Glutamatergic neuron (in vitro differentiated cells): ENCODE measurements at regions not wholly inside any gene's neighbourhood (a gene's known extent, or its start where the extent isn't known, plus 50 kb on each side); places are given as distances from the start of the nearest gene placed in this dataset.

Experiments used
- DNase-seq: peaks from one replicate; pipeline ENCODE4 v3.0.0; 2022
- H3K27ac Mint-ChIP-seq: one replicate; pipeline ENCODE4 v1.8.0; 2020; ENCODE audit warnings: mild to moderate bottlenecking, mixed read lengths, inconsistent platforms; ENCODE audit not compliant: unreplicated experiment
- H3K27me3 Mint-ChIP-seq: one replicate; pipeline ENCODE4 v1.8.0; 2020; ENCODE audit warnings: mild to moderate bottlenecking, moderate library complexity, mixed read lengths, inconsistent platforms; ENCODE audit not compliant: unreplicated experiment
- H3K36me3 Mint-ChIP-seq: one replicate; pipeline ENCODE4 v1.8.0; 2020; ENCODE audit warnings: mild to moderate bottlenecking, mixed read lengths, inconsistent platforms; ENCODE audit not compliant: unreplicated experiment
- H3K4me1 Mint-ChIP-seq: one replicate; pipeline ENCODE4 v1.8.0; 2020; ENCODE audit warnings: mild to moderate bottlenecking, low read depth, mixed read lengths, inconsistent platforms; ENCODE audit not compliant: unreplicated experiment
- H3K4me3 Mint-ChIP-seq: one replicate; pipeline ENCODE4 v1.8.0; 2020; ENCODE audit warnings: mild to moderate bottlenecking, mixed read lengths, inconsistent platforms; ENCODE audit not compliant: unreplicated experiment
- H3K9me3 Mint-ChIP-seq: one replicate; pipeline ENCODE4 v1.8.0; 2020; ENCODE audit warnings: mild to moderate bottlenecking, moderate library complexity, mixed read lengths, inconsistent platforms; ENCODE audit not compliant: unreplicated experiment
- TF ChIP-seq, protein P1 (sequence below): fragments of 200-600 bp; sonication (generic); IDR thresholded peaks from one replicate; pipeline ENCODE4 v1.5.0; 2021; ENCODE audit not compliant: partially characterized antibody, unreplicated experiment

DNA sequence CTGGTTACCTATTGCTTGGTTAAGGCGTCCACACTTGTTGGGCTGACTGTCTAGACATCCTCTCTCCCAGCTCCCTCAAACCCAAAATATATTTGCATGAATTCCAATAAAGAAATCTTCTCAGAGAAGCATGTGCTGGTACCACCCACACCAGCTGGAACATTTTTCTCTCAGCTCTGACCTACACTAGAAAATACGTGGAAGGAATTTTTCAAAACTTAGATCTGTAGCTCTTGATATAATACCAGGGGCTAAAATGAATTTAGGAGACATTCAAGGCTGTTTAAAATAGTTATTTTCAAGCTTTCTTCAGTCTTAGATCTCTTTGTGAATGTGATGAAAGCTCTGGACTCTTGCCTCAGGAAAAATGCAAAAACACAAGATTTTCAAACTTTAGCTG, 590.4 kb downstream of the PDCD6IP start:
- H3K9me3 Mint-ChIP-seq = peaks cover 5% of the 10 kb centered on the region
- TF ChIP-seq, protein P1, sequence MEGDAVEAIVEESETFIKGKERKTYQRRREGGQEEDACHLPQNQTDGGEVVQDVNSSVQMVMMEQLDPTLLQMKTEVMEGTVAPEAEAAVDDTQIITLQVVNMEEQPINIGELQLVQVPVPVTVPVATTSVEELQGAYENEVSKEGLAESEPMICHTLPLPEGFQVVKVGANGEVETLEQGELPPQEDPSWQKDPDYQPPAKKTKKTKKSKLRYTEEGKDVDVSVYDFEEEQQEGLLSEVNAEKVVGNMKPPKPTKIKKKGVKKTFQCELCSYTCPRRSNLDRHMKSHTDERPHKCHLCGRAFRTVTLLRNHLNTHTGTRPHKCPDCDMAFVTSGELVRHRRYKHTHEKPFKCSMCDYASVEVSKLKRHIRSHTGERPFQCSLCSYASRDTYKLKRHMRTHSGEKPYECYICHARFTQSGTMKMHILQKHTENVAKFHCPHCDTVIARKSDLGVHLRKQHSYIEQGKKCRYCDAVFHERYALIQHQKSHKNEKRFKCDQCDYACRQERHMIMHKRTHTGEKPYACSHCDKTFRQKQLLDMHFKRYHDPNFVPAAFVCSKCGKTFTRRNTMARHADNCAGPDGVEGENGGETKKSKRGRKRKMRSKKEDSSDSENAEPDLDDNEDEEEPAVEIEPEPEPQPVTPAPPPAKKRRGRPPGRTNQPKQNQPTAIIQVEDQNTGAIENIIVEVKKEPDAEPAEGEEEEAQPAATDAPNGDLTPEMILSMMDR = no peak
- H3K27ac Mint-ChIP-seq = no peak overlapping the region
- H3K4me3 Mint-ChIP-seq = no peak overlapping the region
- H3K4me1 Mint-ChIP-seq = peaks cover 19% of the 10 kb centered on the region
- DNase-seq = no peak
- H3K36me3 Mint-ChIP-seq = no peaks in the 10 kb centered on the region
- H3K27me3 Mint-ChIP-seq = no peaks in the 10 kb centered on the region

DNA sequence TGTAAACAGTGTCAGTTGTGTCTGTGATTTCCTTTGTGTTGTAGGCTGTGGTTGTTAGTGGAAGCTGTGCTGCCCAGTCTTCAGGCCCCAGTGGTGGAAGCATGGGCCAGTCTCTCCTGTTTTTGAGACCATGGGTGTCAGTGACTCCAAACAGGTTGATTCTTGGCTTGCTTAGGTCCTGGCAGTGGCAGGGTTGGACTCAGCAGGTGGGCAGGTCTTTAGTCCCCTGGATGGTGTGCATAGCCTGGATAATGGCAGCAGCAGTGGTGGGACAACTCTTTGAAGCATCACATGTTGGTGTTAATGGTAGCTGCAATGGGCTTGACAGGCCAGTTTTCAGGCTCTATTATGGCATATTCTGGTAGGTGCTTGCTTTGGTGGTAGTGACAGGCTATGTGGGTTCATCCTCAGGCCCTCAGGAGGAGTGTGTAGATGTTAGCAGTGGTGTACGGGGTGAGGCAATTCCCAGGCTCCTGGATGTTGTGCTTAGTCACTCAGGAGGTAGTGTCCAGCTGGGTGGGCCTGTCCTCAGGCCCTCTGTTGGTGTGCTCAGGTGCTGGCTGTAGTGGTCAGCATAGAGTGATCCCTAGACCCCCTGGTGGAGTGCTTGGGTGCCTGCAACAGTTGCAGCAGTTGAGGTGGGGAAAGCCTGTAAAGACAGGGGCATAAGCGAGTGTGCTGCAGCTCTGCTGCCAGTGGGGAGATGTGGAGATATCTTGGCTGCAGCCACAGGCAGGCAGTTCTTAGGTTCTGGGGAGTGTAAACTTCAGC, 596.7 kb downstream of the PDCD6IP start:
- H3K36me3 Mint-ChIP-seq = no peaks in the 10 kb centered on the region
- no peak for DNase-seq
- no peak overlapping the region for H3K4me3 Mint-ChIP-seq
- H3K9me3 Mint-ChIP-seq = peaks cover 3% of the 10 kb centered on the region
- TF ChIP-seq, protein P1 = no peak
- H3K27ac Mint-ChIP-seq = peak overlapping the region; percentile 41
- H3K27me3 Mint-ChIP-seq = no peaks in the 10 kb centered on the region
- H3K4me1 Mint-ChIP-seq = peaks cover 1% of the 10 kb centered on the region

DNA sequence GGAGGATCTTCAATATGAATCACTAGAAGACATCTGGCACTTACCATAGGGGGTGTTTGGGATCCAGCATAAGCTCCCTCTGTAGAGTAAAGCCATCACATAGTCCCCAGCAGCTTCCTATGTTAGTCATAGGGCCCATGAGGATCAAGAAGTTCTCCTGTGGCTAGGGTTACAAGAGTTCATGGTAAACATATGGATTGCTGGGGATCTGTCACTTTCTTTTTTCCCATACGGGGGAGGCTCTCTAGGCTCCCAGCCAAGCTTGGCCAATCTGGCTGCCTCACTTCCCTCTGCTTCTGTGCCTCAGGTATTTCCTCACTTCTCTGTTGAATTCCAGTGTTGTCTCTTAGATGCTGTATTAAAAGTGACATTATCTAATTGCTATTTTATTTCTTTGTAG, 597.9 kb downstream of the PDCD6IP start:
- DNase-seq = no peak
- TF ChIP-seq, protein P1 = no peak
- no peaks in the 10 kb centered on the region for H3K27me3 Mint-ChIP-seq
- no peak overlapping the region for H3K4me3 Mint-ChIP-seq
- no peaks in the 10 kb centered on the region for H3K36me3 Mint-ChIP-seq
- H3K27ac Mint-ChIP-seq = no peak overlapping the region
- peaks cover 1% of the 10 kb centered on the region for H3K4me1 Mint-ChIP-seq
- peaks cover 3% of the 10 kb centered on the region for H3K9me3 Mint-ChIP-seq

- Mint-ChIP-seq H3K27me3 (no peaks in the 10 kb centered on the region), H3K9me3 (peaks cover 3% of the 10 kb centered on the region), H3K36me3 (no peaks in the 10 kb centered on the region), H3K27ac (no peak overlapping the region), H3K4me3 (no peak overlapping the region), H3K4me1 (peaks cover 1% of the 10 kb centered on the region)
- DNase-seq = no peak
- TF ChIP-seq, protein P1 = no peak
These were observed 598.5 kb downstream of the PDCD6IP start for GRCh38 chr3:34396956-34397355.

GRCh38 chr3:34399401-34399800, 601.0 kb downstream of the PDCD6IP start:
- H3K27ac Mint-ChIP-seq = no peak overlapping the region
- no peak for DNase-seq
- H3K4me3 Mint-ChIP-seq = no peak overlapping the region
- peaks cover 1% of the 10 kb centered on the region for H3K4me1 Mint-ChIP-seq
- H3K9me3 Mint-ChIP-seq = no peaks in the 10 kb centered on the region
- H3K36me3 Mint-ChIP-seq = no peaks in the 10 kb centered on the region
- H3K27me3 Mint-ChIP-seq = no peaks in the 10 kb centered on the region
- TF ChIP-seq, protein P1 = no peak
